HepG2 (cell line): ENCODE measurements at regions not wholly inside any gene's neighbourhood (a gene's known extent, or its start where the extent isn't known, plus 50 kb on each side); places are given as distances from the start of the nearest gene placed in this dataset.

Source experiments
- ATAC-seq: fragments of 200-7000 bp; cut with Tn5 transposase; 3 replicates; pipeline ENCODE4 v1.9.1; 2020; ENCODE audit warnings: mild to moderate bottlenecking, moderate library complexity
- BruUV-seq: library from RNA; stranded (reverse); fragments of 400-500 nt; replicated peaks from 2 replicates; lab custom pipeline; 2021; lab: Mats Ljungman, UMichigan
- CTCF ChIA-PET: fragments of 300-600 bp; formaldehyde crosslinking; extraction: SDS; loops from one replicate; lab custom pipeline; 2021; ENCODE audit warnings: low total read pairs, inconsistent platforms, low intra/inter-chr PET ratio; lab: Yijun Ruan, JAX
- POLR2A ChIA-PET: fragments of 350-600 bp; sonication (Branson Sonifier 250); formaldehyde crosslinking; loops from one replicate; lab custom pipeline; 2020; ENCODE audit warnings: antibody characterized with exemption, inconsistent platforms; lab: Yijun Ruan, JAX
- DNase-seq: peaks from one replicate; pipeline ENCODE4 v3.0.0-alpha.2; 2015; ENCODE audit warnings: low spot score
- FAIRE-seq: peaks from 3 replicates; lab custom pipeline; 2011; peaks lifted over from hg19 to GRCh38; lab: Jason Lieb, UNC
- H2AFZ ChIP-seq: one replicate; pipeline ENCODE4 v1.6.1; 2011; ENCODE audit warnings: low read length, inconsistent platforms
- H3K27ac ChIP-seq: fragments of 300-600 bp; 3 replicates; pipeline ENCODE4 v1.8.0; 2011; ENCODE audit warnings: mixed run types, mild to moderate bottlenecking, mixed read lengths, low read length, inconsistent platforms; ENCODE audit not compliant: insufficient read depth; ENCODE audit errors: extremely low read length
- H3K27me3 ChIP-seq, 2 experiments: fragments of 200-600 bp in 1 of 2; 2 replicates in 1 of 2; 3 replicates in 1 of 2; pipeline versions ENCODE4 v1.6.0 to v1.8.0; 2011; ENCODE audit warnings: low read length in 2 of 2, mild to moderate bottlenecking in 2 of 2, moderate library complexity in 2 of 2, inconsistent platforms in 1 of 2; ENCODE audit not compliant: insufficient read depth in 2 of 2, control insufficient read depth in 1 of 2
- H3K36me3 ChIP-seq, 2 experiments: fragments of 200-600 bp in 1 of 2; replicated peaks in 1 of 2; 2 replicates in 1 of 2; 3 replicates in 1 of 2; pipeline versions ENCODE4 v1.5.1 to v1.8.0; 2011; ENCODE audit warnings: low read length in 2 of 2, inconsistent platforms in 1 of 2; ENCODE audit not compliant: insufficient read depth in 2 of 2, control insufficient read depth in 1 of 2
- H3K4me1 ChIP-seq: 2 replicates; pipeline ENCODE4 v1.5.1; 2012; ENCODE audit warnings: low read length, inconsistent platforms; ENCODE audit not compliant: insufficient read depth
- H3K4me2 ChIP-seq: 2 replicates; pipeline ENCODE4 v1.6.0; 2011; ENCODE audit warnings: low read depth, low read length, inconsistent platforms
- H3K4me3 ChIP-seq, 3 experiments: fragments of 200-600 bp in 1 of 3; sonication (generic), shearing (Covaris generic) in 1 of 3; replicated peaks in 1 of 3; 2 replicates each; pipeline ENCODE4 v1.5.1; 2011 to 2016; ENCODE audit warnings: low read length in 3 of 3, inconsistent platforms in 2 of 3, low read depth in 2 of 3, mild to moderate bottlenecking in 2 of 3, control low read depth in 1 of 3, mixed read lengths in 1 of 3; ENCODE audit not compliant: insufficient read depth in 1 of 3
- H3K79me2 ChIP-seq: one replicate; pipeline ENCODE4 v1.6.1; 2011; ENCODE audit warnings: low read length, inconsistent platforms; ENCODE audit not compliant: insufficient read depth
- H3K9ac ChIP-seq: 2 replicates; pipeline ENCODE4 v1.6.0; 2011; ENCODE audit warnings: mild to moderate bottlenecking, low read depth, low read length, inconsistent platforms; ENCODE audit not compliant: insufficient read depth
- H3K9me3 ChIP-seq: 2 replicates; pipeline ENCODE4 v1.5.1; 2012; ENCODE audit warnings: mild to moderate bottlenecking, low read length
- H4K20me1 ChIP-seq: 2 replicates; pipeline ENCODE4 v1.6.0; 2011; ENCODE audit warnings: inconsistent platforms, mild to moderate bottlenecking, low read length, moderate library complexity; ENCODE audit not compliant: insufficient read depth
- ATM ChIP-seq: fragments of 450-650 bp; IDR thresholded peaks from 2 replicates; pipeline ENCODE4 v1.7.1; 2017; ENCODE audit warnings: mild to moderate bottlenecking, borderline replicate concordance
- CC2D1A ChIP-seq: sonication (generic); formaldehyde crosslinking; IDR thresholded peaks from 2 replicates; pipeline ENCODE4 v1.8.1; 2023; ENCODE audit warnings: mild to moderate bottlenecking, missing genetic modification reagents
- GFI1 ChIP-seq: sonication (generic); formaldehyde crosslinking; IDR thresholded peaks from 2 replicates; pipeline ENCODE4 v1.5.0; 2020; ENCODE audit warnings: missing genetic modification reagents, mild to moderate bottlenecking, borderline replicate concordance
- KDM4B ChIP-seq: sonication (generic); formaldehyde crosslinking; IDR thresholded peaks from 2 replicates; pipeline ENCODE4 v1.4.0; 2020; ENCODE audit warnings: missing genetic modification reagents
- MIXL1 ChIP-seq: IDR thresholded peaks from 2 replicates; pipeline ENCODE4 v1.6.1; 2016
- ZFP37 ChIP-seq: sonication (generic); formaldehyde crosslinking; IDR thresholded peaks from 2 replicates; pipeline ENCODE4 v1.4.0; 2020; ENCODE audit warnings: missing genetic modification reagents, borderline replicate concordance
- ZNF446 ChIP-seq: sonication (generic); formaldehyde crosslinking; IDR thresholded peaks from 2 replicates; pipeline ENCODE4 v1.5.0; 2020; ENCODE audit warnings: mild to moderate bottlenecking, missing genetic modification reagents
- WGBS: methylation state at CpG from one replicate; pipeline ENCODE4 v1.1.6; 2017; ENCODE audit warnings: low lambda C conversion rate; 5-methylcytosine and 5-hydroxymethylcytosine counted together
- in situ Hi-C: cut with HindIII; loops from 2 replicates; pipeline ENCODE4 v1.10.0; 2017; ENCODE audit warnings: low pct_unique_long_range_greater_than_20kb; ENCODE audit not compliant: extremely low pct_ligation_motif_present
- intact Hi-C: fragments of 100-400 bp; cut with micrococcal nuclease; formaldehyde crosslinking; loops from one replicate; pipeline ENCODE4 v1.10.0; 2022; ENCODE audit not compliant: unreplicated experiment
- TF ChIP-seq, protein P1 (sequence below): sonication (generic); formaldehyde crosslinking; IDR thresholded peaks from 2 replicates; pipeline ENCODE4 v1.8.0; 2022; ENCODE audit warnings: mild to moderate bottlenecking, missing genetic modification reagents
- TF ChIP-seq, protein P2 (sequence below): sonication (generic); formaldehyde crosslinking; IDR thresholded peaks from 2 replicates; pipeline ENCODE4 v1.8.1; 2023; ENCODE audit warnings: missing genetic modification reagents, inconsistent platforms, borderline replicate concordance

DNA sequence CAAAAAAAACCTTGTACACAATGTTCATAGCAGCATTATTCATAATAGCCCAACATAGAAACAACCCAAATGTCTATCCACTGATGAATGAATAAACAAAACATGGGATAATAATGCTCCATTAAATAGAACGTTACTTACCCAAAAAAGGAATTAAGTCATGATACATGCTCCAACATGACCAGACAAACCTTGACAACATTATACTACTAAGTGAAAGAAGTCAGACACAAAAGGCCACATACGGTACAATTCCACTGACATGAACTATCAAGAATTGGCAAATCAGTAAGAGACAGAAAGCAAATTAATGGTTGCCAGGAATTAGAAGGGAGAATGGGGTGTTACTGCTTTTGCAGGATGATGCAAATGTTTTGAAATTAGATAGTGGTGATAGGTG, 193.8 kb upstream of the SHISA6 start:
- no peak overlapping the region for H2AFZ ChIP-seq
- intact Hi-C loops = no loop called here
- TF ChIP-seq KDM4B (CRISPR knock-in tag) (no peak), ATM (no peak), CC2D1A (no peak), ZNF446 (CRISPR knock-in tag) (no peak), MIXL1 (CRISPR knock-in tag) (no peak), ZFP37 (CRISPR knock-in tag) (no peak), GFI1 (no peak)
- TF ChIP-seq, protein P1, sequence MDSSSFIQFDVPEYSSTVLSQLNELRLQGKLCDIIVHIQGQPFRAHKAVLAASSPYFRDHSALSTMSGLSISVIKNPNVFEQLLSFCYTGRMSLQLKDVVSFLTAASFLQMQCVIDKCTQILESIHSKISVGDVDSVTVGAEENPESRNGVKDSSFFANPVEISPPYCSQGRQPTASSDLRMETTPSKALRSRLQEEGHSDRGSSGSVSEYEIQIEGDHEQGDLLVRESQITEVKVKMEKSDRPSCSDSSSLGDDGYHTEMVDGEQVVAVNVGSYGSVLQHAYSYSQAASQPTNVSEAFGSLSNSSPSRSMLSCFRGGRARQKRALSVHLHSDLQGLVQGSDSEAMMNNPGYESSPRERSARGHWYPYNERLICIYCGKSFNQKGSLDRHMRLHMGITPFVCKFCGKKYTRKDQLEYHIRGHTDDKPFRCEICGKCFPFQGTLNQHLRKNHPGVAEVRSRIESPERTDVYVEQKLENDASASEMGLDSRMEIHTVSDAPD (CRISPR knock-in tag) = no peak
- TF ChIP-seq, protein P2, sequence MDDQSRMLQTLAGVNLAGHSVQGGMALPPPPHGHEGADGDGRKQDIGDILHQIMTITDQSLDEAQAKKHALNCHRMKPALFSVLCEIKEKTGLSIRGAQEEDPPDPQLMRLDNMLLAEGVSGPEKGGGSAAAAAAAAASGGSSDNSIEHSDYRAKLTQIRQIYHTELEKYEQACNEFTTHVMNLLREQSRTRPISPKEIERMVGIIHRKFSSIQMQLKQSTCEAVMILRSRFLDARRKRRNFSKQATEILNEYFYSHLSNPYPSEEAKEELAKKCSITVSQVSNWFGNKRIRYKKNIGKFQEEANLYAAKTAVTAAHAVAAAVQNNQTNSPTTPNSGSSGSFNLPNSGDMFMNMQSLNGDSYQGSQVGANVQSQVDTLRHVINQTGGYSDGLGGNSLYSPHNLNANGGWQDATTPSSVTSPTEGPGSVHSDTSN (CRISPR knock-in tag) = no peak

More for the DNA sequence above, 193.8 kb upstream of the SHISA6 start:
- no peak overlapping the region for H3K27ac ChIP-seq
- no peaks in the 10 kb centered on the region for H4K20me1 ChIP-seq
- no peaks in the 10 kb centered on the region for H3K79me2 ChIP-seq
- FAIRE-seq (no peak), DNase-seq (no peak), ATAC-seq (no peak)
- no peaks in the 10 kb centered on the region for H3K9me3 ChIP-seq
- POLR2A ChIA-PET = no interaction called here
- no peak overlapping the region for H3K4me3 ChIP-seq
- WGBS = 26% methylated on average over 2 of the region's 2 CpGs
- no TSS peak for BruUV-seq
- CTCF ChIA-PET = no interaction called here
- in situ Hi-C loops = no loop called here
- no peak overlapping the region for H3K4me2 ChIP-seq
- no peaks in the 10 kb centered on the region for H3K4me1 ChIP-seq
- H3K36me3 ChIP-seq = no peaks in the 10 kb centered on the region
- no peak overlapping the region for H3K9ac ChIP-seq
- H3K27me3 ChIP-seq = no peaks in the 10 kb centered on the region
